HCT116 (cell line): ENCODE measurements at regions not wholly inside any gene's neighbourhood (a gene's known extent, or its start where the extent isn't known, plus 50 kb on each side); places are given as distances from the start of the nearest gene placed in this dataset.

Source experiments
- POLR2A ChIP-seq: IDR thresholded peaks from 2 replicates; pipeline ENCODE4 v1.7.0; 2011; ENCODE audit warnings: borderline replicate concordance; ENCODE audit not compliant: insufficient read depth, insufficient read length; ENCODE audit errors: extremely low read depth
- POLR2AphosphoS5 ChIP-seq: IDR thresholded peaks from 2 replicates; pipeline ENCODE4 v1.6.1; 2011; ENCODE audit warnings: mild to moderate bottlenecking, low read depth, low read length, moderate library complexity
- TF ChIP-seq, protein P1 (sequence below): IDR thresholded peaks from 2 replicates; pipeline ENCODE4 v1.6.1; 2012; ENCODE audit warnings: low read depth
- TF ChIP-seq, protein P2 (sequence below), 3 experiments: fragments of 200-600 bp in 1 of 3; sonication (generic) in 1 of 3; IDR thresholded peaks in 2 of 3; conservative IDR thresholded peaks in 1 of 3; 2 replicates each; pipeline ENCODE4 v1.5.1; 2012 to 2017; ENCODE audit warnings: low read depth in 2 of 3, low read length in 2 of 3, antibody characterized with exemption in 1 of 3, borderline replicate concordance in 1 of 3, control low read depth in 1 of 3, mild to moderate bottlenecking in 1 of 3, mixed read lengths in 1 of 3, mixed run types in 1 of 3, moderate library complexity in 1 of 3; ENCODE audit not compliant: insufficient read depth in 1 of 3
- TF ChIP-seq, protein P3 (sequence below): IDR thresholded peaks from 2 replicates; pipeline ENCODE4 v1.6.1; 2012

DNA sequence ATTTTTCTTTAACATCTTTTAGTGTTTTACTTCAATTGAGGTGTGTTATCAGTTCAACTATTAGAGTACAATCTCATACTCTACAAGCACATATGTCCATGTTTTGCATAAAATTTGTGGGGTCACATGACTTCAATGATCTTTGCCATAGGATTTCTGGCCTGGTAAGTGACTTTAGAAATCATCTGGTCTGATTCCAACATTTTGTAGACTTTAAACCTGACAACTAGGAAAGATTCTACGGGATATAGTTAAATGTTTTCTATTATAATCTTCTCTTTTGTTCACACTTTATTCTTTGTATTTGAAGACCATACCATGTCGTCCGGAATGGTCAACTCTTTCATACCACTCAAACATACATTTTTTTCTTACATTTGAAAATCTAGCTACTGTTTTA lies 62.0 kb upstream of the NEUROD1 start:
- TF ChIP-seq, protein P1, sequence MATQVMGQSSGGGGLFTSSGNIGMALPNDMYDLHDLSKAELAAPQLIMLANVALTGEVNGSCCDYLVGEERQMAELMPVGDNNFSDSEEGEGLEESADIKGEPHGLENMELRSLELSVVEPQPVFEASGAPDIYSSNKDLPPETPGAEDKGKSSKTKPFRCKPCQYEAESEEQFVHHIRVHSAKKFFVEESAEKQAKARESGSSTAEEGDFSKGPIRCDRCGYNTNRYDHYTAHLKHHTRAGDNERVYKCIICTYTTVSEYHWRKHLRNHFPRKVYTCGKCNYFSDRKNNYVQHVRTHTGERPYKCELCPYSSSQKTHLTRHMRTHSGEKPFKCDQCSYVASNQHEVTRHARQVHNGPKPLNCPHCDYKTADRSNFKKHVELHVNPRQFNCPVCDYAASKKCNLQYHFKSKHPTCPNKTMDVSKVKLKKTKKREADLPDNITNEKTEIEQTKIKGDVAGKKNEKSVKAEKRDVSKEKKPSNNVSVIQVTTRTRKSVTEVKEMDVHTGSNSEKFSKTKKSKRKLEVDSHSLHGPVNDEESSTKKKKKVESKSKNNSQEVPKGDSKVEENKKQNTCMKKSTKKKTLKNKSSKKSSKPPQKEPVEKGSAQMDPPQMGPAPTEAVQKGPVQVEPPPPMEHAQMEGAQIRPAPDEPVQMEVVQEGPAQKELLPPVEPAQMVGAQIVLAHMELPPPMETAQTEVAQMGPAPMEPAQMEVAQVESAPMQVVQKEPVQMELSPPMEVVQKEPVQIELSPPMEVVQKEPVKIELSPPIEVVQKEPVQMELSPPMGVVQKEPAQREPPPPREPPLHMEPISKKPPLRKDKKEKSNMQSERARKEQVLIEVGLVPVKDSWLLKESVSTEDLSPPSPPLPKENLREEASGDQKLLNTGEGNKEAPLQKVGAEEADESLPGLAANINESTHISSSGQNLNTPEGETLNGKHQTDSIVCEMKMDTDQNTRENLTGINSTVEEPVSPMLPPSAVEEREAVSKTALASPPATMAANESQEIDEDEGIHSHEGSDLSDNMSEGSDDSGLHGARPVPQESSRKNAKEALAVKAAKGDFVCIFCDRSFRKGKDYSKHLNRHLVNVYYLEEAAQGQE, result no peak
- TF ChIP-seq, protein P2, sequence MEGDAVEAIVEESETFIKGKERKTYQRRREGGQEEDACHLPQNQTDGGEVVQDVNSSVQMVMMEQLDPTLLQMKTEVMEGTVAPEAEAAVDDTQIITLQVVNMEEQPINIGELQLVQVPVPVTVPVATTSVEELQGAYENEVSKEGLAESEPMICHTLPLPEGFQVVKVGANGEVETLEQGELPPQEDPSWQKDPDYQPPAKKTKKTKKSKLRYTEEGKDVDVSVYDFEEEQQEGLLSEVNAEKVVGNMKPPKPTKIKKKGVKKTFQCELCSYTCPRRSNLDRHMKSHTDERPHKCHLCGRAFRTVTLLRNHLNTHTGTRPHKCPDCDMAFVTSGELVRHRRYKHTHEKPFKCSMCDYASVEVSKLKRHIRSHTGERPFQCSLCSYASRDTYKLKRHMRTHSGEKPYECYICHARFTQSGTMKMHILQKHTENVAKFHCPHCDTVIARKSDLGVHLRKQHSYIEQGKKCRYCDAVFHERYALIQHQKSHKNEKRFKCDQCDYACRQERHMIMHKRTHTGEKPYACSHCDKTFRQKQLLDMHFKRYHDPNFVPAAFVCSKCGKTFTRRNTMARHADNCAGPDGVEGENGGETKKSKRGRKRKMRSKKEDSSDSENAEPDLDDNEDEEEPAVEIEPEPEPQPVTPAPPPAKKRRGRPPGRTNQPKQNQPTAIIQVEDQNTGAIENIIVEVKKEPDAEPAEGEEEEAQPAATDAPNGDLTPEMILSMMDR (IDR thresholded peaks at IDR 0.05 in 2 of 3, conservative IDR thresholded peaks at IDR 0.05 in 1 of 3; ENCODE audit: borderline replicate concordance in 1 of 3, insufficient read depth in 1 of 3, low read depth in 2 of 3, low read length in 2 of 3), result no peak
- TF ChIP-seq, protein P3, sequence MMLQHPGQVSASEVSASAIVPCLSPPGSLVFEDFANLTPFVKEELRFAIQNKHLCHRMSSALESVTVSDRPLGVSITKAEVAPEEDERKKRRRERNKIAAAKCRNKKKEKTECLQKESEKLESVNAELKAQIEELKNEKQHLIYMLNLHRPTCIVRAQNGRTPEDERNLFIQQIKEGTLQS, result no peak
- no peak for TF ChIP-seq POLR2AphosphoS5
- no peak for TF ChIP-seq POLR2A
